ENCODE measurements at regions not wholly inside any gene's neighbourhood (a gene's known extent, or its start where the extent isn't known, plus 50 kb on each side); places are given as distances from the start of the nearest gene placed in this dataset.
"Not testable (repeated sequence)": the region's sequence is repeated elsewhere in the genome, so short reads cannot be mapped to it uniquely, and the experiment has no call there.

DNA sequence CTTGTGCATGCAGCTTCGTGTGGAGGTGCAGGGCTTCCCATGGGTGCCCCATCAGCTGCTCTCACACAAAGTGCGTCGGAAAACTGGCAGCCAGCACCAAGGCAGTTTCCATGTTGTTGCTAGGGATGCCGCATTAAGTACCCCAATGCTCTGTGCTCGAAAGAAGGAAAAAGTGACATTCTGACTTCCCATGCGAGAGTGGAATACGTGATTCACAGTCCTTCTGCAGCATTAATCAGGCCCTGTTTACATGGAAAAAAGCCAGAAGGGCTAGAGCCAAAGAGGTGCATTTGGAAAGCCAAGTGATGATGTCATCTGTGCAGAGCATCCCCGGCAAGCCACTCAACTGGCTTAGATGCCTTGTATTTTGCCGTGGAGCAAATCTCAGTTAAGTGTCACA, 258.3 kb downstream of the GATA3 start:
- DNase-seq, result no peak

DNA sequence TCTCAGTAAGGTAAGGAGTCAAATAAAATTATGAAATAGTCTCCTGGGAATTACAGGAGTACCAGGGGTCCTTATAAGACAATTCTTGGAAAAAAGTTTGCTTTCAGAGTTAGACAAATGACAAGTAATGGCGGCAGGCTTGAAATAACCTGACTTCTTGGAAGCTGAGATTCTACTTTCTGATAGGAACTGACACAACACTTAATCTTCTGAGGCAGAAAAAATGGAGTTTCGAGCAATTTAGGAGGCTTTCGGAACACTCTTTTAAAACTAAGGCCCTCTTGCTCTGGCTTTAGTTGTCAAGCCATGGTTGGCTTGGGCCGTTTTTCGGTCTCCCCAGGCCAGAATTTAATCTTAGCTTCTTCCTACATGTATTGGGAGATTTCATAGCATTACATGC, 260.0 kb downstream of the GATA3 start:
- DNase-seq, result no peak

DNA sequence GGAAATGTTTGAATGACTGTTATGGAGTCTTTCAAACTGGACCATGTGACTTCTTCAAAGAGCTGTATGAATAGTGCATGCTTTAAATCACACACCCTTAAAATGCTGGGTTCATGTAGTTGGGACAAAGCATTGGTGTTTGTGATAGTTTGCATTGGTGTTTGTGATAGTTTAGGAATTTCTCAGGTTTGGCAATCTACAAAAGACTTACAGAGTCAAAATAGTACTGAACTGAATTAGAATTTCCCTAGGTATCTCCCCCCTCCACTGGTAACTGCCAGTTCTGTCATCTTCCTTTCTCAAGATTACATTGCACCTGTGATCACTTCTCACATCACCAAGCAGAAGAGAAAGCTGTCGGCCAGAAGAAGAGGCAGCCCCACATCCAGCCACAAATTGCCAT, 261.1 kb downstream of the GATA3 start:
- no peak for DNase-seq

DNA sequence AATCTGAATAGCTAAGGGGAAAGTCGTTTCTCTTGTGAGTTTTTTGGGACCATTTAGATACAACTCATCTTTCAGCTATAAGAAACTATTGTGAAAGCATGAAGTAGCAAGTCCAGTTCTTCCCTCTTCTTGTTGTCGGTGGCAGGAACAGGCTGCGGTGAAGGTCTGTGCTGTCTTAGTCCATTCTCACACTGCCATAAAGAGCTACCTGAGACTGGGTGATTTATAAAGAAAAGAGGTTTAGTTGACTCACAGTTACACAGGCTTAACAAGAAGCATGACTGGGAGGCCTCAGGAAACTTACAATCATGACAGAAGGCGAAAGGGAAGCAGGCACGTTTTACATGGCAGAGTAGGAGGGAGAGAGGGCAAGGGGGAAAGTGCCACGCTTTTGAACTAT, 261.8 kb downstream of the GATA3 start:
- DNase-seq, result no peak

DNA sequence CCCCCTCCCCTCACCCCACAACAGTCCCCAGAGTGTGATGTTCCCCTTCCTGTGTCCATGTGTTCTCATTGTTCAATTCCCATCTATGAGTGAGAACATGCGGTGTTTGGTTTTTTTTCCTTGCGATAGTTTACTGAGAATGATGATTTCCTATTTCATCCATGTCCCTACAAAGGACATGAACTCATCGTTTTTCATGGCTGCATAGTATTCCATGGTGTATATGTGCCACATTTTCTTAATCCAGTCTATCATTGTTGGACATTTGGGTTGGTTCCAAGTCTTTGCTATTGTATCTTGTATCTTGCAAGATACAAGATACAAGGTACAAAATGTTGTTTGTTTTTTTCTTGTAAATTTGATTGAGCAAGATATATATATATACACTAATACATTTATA, 263.9 kb downstream of the GATA3 start:
- not testable (repeated sequence) for DNase-seq

DNA sequence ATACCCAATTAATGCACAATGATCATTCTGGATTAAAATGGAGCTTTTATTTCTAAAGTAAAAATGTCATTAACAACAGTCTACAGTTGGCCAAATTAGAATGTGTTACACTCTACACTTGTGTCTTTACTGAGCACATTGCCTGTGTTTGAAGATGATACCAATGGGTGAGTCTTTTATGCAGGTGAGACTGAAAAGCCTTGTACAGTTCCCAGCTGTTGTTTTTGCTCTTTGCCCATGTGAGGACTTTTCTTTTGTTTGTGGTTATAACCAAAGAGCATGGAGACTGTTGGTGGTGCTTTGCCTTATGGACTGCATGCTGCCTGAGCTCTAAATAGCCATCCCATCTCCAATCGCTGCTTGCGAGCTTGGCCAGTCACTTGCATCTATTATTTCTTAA, 264.5 kb downstream of the GATA3 start:
- DNase-seq, result no peak

DNA sequence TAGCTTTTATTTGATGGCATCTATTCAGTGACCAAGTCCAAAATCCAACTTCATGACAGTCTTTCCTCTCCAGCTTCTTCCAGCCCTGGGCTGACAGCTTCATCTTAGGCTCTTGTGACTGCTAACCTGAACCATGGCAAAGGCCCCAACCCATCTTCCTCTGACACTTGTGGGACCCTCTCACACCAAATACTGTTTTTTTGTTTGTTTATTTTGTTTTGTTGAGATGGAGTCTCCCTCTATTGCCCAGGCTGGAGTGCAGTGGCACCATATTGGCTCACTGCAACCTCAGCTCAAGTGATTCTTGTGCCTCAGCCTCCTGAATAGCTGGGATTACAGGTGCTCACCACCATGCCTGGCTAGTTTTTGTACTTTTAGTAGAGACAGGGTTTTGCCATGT, 265.2 kb downstream of the GATA3 start:
- DNase-seq, result no peak

DNA sequence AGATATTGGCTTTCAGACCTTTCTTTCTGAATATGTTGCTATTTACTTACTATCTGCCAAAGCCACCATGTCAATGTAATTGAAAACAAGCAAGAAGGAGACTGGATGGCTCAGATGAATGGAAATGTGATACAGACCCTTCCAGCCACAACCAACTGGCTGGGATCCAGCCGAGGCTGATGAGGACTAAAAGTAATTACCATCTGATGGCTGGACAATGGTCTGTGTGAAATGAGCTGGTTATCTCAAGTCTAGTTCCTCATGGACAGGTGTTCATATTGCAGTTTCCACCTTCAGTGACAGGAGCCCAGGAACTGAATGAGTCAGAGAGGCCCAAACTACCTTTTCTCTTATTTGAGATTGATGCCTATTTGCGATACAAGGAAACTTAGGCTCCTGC, 267.5 kb downstream of the GATA3 start:
- DNase-seq, result no peak

DNA sequence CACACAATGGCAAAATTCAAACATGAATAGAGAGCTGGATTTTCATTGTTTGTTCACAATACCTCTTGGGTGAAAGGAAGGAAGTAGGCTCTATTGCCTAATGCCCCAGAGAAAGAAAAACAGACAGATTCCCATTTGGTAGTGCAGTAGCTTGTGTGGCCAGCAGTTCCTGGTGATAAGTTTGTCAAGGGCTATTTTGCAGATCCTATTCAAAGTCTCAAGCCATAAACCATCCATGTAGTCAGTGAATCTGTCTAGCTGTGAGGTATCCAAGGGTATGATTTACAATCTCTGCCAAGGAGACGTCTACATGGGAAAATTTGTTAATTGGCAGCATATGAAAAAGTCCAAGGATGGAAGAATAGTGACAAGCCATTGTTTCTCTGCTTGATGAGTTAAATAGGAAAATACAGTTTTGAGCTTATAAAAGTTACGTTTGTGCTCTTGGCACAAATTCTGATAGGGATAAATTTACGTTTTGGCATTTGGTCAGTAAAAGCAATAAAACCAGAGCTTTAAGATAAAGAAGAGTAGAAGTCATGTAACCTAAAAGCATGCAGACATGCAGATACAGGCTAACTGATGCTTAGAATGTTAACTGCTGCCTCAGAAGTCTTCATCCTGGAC, 269.1 kb downstream of the GATA3 start:
- no peak for DNase-seq

DNA sequence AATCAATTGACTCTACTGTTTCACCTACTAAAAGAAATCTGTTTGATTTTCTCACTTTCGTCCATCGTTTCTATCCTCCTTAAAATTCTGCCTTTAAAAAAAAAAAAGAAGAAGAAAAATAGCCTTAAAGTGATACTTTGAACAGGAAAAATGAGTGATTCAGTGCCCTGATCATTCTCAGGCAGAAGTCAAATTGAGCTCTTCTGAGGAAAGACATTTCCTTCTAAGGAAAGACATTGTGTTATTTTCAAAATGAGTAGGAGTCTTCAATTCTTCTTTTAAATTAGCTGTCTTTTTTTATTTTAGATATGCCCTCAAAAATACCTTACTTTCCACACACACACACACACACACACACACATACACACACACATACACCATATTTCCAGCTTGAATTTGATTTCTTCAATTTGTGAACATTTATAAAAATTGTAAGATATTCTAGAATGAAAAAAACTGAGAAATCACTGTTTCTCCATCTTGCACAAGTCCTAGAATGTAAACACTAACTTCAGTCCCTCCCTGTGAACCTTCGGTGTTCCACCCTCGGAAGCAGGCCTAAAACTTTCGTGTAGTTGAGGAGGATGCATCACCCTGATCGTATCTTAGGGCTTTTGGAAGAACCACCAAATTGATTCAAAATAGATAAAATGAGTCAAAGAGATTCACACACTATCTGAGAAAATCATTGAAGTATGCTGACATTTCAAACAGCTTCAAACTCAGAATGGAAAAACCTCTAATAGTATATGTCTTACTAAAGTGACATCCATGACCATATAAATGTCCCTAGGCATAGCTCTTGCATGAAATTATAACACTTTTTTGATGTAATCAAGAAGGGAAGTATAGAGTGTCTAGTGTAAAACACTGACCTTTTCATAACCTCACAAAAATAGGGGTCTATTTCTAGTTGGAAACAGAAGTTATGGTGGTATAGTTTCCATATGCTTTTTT, 270.8 kb downstream of the GATA3 start:
- DNase-seq, result peak in 1 of 2 donors; percentile 8

DNA sequence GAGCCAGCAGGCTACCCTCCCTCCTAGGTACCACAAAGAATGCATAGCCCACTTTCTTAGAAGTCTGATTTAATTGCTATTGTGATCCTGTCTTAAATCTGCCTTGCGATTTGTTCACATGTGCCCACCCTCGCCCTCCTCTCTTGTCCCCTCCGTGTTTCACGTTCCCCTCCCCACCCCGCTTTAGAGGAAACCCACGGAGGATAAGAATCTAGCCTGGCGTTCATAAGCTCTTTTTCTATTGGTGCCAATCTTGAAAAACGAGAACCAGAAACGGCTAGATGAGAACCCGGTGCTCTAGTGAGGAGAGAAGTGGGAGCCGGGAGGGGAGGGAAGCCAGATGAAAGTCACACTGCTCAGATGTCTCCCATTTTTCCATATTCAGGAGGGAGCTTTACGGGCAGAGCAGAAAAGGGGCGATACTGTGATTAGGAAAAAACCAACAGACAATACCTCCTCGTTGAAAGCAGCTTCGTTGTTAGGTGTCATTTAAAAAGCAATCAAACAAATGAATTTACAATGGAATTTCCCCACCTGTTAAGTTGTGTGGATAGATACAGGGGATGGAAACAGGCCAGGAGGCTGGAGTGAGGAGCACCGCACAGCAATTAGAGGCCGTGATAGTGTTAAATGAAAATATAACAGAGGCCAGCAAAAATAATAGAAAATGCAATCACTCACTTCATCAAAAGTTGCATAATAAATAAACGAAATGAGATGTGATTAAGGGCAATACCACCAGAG, 272.1 kb downstream of the GATA3 start:
- DNase-seq, result peak in 1 of 2 donors; percentile 25

DNA sequence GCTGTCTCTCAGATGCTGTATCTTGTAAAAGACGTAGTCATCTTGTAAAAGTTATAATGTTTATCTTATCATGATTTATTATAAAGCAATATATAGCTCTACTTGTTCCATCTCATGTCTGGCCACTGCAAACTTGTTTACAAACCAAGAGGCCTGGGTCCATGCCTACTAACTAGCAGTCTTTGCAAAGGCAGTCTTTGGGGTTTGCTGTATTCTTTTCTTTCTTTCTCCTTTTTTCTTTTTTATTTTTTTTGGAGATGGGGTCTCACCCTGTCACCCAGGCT, 272.6 kb downstream of the GATA3 start:
- DNase-seq, result no peak

DNA sequence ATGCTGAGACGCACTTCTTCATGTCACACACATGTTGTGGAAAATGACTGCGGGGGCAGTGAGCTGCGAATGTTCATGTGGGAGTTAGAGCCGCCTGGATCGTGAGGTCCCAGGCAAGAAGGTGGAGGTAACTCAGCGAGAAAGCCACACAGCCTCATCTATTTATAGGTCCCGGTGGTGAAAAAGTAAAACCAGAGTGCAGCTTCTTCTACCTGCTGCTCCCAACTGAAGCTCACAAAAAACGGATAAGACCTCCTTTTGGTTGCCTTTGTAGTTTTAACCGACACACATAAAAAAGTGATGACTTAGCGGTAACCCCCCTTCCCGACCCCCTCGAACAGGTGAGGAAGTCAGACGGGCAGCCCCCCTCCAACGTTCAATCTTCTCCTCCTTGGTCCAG, 276.9 kb downstream of the GATA3 start:
- DNase-seq, result peak in 1 of 2 donors; percentile 63

DNA sequence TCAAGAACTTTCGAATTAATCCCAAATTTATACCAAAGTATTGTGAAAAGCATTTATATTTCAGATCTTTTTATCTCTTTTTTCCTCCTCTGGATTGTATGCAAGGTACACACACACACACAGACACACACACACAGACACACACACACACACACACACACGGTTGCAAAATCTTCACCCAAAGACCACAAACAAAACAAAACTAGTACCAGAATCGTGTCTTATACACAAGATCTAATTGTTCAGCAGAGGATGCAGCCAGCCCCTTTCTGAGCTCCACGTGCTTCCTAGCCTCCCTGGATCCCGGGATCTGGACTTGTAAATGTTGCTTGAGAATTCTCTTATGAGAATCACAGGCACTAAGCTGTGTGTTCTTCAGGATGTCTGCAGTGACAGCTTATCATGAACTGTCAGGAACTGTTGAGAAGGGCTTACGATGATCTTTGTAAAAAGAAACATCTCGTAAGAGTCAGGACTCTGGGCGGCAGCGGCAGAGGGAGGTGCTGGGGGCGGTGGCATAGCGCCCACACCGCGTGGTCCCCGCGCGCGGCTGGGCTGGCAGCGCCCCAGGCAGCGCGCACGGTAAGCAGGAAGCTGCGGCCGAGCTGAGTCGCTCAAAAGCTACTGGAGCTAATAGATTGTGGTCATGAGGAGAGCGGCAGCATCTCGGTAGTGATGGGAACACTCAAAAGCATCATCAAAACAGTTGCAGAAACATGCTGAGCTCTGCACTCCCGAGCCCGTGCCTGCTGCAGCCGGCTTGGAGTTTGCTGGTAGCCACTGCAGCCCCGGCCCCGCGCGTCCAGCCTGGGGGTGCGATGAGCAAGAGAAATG, 277.6 kb downstream of the GATA3 start:
- peak; percentile 87 to 93 for DNase-seq

DNA sequence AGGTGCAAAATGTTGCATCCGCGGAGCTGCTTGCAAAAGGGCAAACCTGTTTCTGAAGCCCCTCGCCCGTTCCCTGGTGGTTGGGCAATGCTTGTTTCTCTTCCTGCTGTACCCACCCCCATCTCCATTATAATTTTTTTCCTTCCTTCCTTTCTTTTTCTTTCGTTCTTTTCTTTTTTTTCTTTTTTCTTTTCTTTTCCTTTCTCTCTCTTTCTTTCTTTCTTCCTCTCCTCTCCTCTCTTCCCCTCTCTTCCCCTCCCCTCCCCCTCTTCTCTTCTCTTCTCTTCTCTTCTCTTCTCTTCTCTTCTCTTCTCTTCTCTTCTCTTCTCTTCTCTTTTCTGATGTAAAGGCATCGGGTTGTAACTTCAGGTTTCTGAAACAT, 278.2 kb downstream of the GATA3 start:
- DNase-seq, result no peak

DNA sequence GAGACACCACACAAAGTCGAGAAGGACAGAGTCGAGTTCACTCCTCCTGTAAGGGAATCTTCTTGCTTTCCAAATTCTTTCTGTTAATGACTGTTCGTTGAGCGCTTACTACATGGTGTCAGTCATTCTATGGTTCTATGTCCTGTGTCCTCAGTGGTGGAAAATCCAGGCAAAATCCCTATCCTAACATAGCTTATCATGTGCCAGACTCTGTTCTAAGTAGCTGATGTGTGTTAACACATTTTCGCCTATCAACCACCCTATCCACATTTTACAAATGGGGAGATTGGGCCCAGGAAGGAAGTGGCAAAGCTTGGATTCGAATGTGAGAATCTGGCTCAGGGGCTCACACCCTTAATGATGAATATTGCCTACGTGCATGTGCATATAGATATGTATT, 280.1 kb downstream of the GATA3 start:
- DNase-seq, result no peak

DNA sequence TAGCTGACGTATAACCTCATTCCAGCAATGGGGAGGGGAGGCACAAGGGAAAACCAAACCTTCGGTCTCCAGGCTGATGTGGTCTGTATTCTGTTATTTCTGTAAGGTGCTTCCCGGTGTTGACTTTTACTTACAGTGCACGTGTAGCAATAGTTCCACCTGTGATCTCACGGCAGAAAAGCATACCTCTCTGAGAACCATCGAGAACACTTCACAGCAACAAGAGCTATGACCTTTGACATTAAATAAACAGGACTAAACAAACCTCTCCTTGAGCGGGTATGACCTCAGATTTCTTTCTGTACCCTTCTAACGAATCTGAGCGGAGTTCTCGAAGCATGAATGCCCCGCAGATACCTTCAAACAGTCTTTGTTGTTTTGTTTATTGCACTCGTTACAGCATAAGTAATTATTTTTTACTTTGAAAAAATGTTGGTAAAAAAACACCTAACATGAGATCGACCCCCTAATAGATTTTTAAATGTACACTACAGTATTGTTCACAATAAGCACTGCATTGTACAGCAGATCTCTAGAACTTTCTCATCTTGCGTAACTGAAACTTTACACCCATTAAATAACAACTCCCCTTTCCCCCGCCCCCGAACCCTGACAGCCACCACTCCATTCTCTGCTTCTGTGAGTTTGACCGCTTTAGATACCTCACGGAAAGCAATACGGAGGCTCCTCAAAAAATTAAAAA, 282.3 kb downstream of the GATA3 start:
- DNase-seq, result no peak

DNA sequence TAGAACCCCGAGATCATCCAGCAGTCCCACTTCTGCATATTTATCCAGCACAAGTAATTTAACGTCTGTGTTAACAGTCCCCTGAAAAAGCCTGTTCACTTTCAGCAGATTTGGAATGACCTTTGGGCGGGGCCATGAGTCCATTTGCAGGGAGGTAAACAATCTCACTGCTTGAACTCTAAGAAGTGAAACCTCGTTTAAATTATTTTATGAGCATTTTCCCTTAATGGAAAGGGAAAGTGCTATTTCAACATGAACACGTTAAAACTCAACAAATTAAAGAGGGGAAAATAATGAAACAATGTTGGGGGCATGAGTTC, 282.8 kb downstream of the GATA3 start:
- no peak for DNase-seq

DNA sequence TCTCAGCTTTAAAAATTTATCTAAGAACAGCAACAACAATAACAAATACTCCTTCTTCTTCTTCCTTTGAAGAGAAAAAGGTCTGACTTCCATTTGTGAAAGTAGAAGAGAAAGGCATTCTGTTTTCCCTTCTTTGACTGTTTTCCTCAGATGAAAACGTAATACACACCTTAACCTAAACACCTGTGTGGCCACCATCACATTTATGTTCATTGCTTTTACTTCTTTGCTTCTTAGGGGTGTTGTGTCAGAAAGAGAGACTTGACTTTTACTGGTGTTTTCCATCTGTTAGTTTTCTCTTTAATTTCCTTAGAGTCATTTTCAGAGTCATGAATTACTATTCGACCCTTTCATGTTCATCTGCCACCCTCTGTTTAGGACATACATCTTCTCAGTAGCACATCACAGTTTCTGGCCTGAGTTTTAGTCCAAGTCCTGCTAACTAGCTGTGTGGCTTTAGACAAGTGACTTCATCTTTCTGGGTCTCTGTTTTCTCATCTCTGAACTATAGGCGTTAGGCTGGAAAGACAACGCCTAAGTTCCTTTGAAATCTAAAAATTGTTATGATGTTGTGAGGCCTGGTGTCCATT, 283.8 kb downstream of the GATA3 start:
- no peak for DNase-seq

DNA sequence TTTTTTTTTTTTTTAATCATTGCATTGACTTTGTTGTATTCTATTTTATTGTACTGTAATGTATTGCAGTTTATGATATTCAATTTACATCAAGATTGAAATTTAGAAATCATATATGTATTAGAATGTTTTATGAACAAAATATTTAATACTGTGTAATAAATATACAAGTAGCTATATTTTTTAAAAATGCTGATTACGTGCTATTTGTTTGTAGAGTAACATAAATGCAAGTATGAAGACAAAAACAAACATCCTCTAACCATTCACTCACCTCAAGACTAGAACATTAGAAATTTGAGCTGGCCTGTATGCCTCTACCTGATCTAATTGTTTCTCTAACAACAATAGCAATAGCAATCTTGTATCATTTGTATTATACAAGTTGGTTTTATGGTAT, 290.3 kb downstream of the GATA3 start:
- no peak for DNase-seq

DNA sequence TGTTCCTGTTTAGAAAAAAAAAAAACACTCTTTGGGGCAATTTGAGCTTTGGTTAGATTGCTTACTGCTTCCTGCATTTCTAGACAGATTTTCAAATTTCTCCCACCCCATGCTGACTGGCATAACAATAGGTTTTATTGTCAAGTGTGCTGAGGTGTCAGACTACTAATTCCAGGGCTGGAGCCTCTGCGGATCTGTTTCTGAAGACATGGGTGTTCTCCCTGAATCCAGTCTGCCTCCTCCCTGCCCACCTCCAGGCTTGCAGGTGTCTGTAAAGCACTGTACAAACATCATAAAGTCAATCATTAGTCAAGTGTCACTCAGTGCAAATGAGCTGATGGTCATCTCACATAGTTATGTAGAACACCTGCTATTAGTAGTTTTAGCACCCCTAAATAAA, 292.4 kb downstream of the GATA3 start:
- DNase-seq, result no peak

DNA sequence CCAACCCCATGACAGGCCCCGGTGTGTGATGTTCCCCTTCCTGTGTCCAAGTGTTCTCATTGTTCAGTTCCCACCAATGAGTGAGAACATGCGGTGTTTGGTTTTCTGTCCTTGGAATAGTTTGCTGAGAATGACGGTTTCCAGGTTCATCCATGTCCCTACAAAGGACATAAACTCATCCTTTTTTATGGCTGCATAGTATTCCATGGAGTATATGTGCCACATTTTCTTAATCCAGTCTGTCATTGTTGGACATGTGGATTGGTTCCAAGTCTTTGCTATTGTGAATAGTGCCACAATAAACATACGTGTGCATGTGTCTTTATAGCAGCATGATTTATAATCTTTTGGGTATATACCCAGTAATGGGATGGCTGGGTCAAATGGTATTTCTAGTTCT, 293.1 kb downstream of the GATA3 start:
- not testable (repeated sequence) for DNase-seq

Measured in CD4-positive, alpha-beta T cell treated with Interferon alpha-2 for 1 hour (primary cell).